Lower leg skin (tissue), 4 donors: ENCODE measurements at regions not wholly inside any gene's neighbourhood (a gene's known extent, or its start where the extent isn't known, plus 50 kb on each side); places are given as distances from the start of the nearest gene placed in this dataset.
"Not testable (repeated sequence)": the region's sequence is repeated elsewhere in the genome, so short reads cannot be mapped to it uniquely, and the experiment has no call there.

Experiments
- DNase-seq, 2 donors: peaks; one replicate each; pipeline ENCODE4 v3.0.0-alpha.2; 2019; ENCODE audit warnings: low spot score in 2 of 2
- H3K4me3 ChIP-seq: fragments of 200-600 bp; sonication (generic); 2 replicates; pipeline ENCODE4 v1.5.1; 2017; ENCODE audit warnings: mild to moderate bottlenecking, low read depth; ENCODE audit not compliant: poor library complexity, severe bottlenecking
- CTCF ChIP-seq, 3 donors: fragments of 450-650 bp; IDR thresholded peaks; one replicate each; pipeline ENCODE4 v1.5.1; 2016; ENCODE audit warnings: antibody characterized with exemption in 3 of 3, mild to moderate bottlenecking in 3 of 3, moderate library complexity in 2 of 3
- POLR2A ChIP-seq, 2 donors: fragments of 450-650 bp; IDR thresholded peaks; one replicate each; pipeline ENCODE4 v1.6.1; 2016 to 2017; ENCODE audit warnings: antibody characterized with exemption in 2 of 2, mild to moderate bottlenecking in 1 of 2, moderate library complexity in 1 of 2
- WGBS, 2 donors: methylation state at CpG; one replicate each; pipeline ENCODE4 v1.1.5; 2018; 5-methylcytosine and 5-hydroxymethylcytosine counted together
- intact Hi-C: fragments of 100-400 bp; cut with DNase I; formaldehyde crosslinking; loops from one replicate; pipeline ENCODE4 v1.15.0; 2023; ENCODE audit warnings: low total_unique reads

GRCh38 chr11:91078221-91078620 is 855.4 kb upstream of the CHORDC1 start:
- intact Hi-C loops, result no loop called here
- no peak for TF ChIP-seq CTCF (IDR thresholded peaks at IDR 0.05)
- TF ChIP-seq POLR2A (IDR thresholded peaks at IDR 0.05), result no peak
- no peak overlapping the region for H3K4me3 ChIP-seq
- DNase-seq, result no peak
- 72 to 73% methylated on average over 5 of the region's 5 CpGs for WGBS, 2 donors

GRCh38 chr11:91075032-91075695 is 852.3 kb upstream of the CHORDC1 start:
- H3K4me3 ChIP-seq, result no peak overlapping the region
- WGBS, 2 donors, result 38 to 41% methylated on average over 2 of the region's 2 CpGs
- intact Hi-C loops, result no loop called here
- TF ChIP-seq CTCF (IDR thresholded peaks at IDR 0.05), result no peak
- DNase-seq, result no peak

- 87 to 91% methylated on average over 2 of the region's 2 CpGs for WGBS, 2 donors
- H3K4me3 ChIP-seq, result no peak overlapping the region
- DNase-seq, result no peak
- no peak for TF ChIP-seq CTCF (IDR thresholded peaks at IDR 0.05)
- TF ChIP-seq POLR2A (IDR thresholded peaks at IDR 0.05), result no peak
- intact Hi-C loops, result no loop called here
Measured at GRCh38 chr11:91067666-91068065, 844.8 kb upstream of the CHORDC1 start.

- DNase-seq, result no peak
- no peak overlapping the region for H3K4me3 ChIP-seq
- TF ChIP-seq POLR2A (IDR thresholded peaks at IDR 0.05) (no peak), CTCF (IDR thresholded peaks at IDR 0.05) (no peak)
- intact Hi-C loops, result no loop called here
- 38 to 46% methylated on average over 5 of the region's 5 CpGs for WGBS, 2 donors
Measured at GRCh38 chr11:91066456-91067047, 843.7 kb upstream of the CHORDC1 start.

GRCh38 chr11:91063399-91063798 is 840.5 kb upstream of the CHORDC1 start:
- 100% methylated on average over 7 to 11 of the region's 29 CpGs for WGBS, 2 donors
- H3K4me3 ChIP-seq, intact Hi-C loops, DNase-seq: not testable (repeated sequence)

GRCh38 chr11:91047882-91048281 is 825.0 kb upstream of the CHORDC1 start:
- intact Hi-C loops, result no loop called here
- TF ChIP-seq CTCF (IDR thresholded peaks at IDR 0.05) (no peak), POLR2A (IDR thresholded peaks at IDR 0.05) (no peak)

More at GRCh38 chr11:91047882-91048281, 825.0 kb upstream of the CHORDC1 start:
- WGBS, 2 donors, result 83 to 87% methylated on average over 2 of the region's 2 CpGs
- no peak for DNase-seq
- no peak overlapping the region for H3K4me3 ChIP-seq
